HCT116 (cell line): ENCODE measurements at regions not wholly inside any gene's neighbourhood (a gene's known extent, or its start where the extent isn't known, plus 50 kb on each side); places are given as distances from the start of the nearest gene placed in this dataset.

Experiments
- ATAC-seq: fragments of 200-7000 bp; cut with Tn5 transposase; 2 replicates; pipeline ENCODE4 v1.9.1; 2020; ENCODE audit warnings: mild to moderate bottlenecking, moderate library complexity
- BruUV-seq: library from RNA; stranded (reverse); fragments of 400-500 nt; replicated peaks from 2 replicates; lab custom pipeline; 2021; lab: Mats Ljungman, UMichigan
- CTCF ChIA-PET: fragments of 300-600 bp; sonication (Branson Sonifier 250); formaldehyde crosslinking; loops from one replicate; lab custom pipeline; 2021; ENCODE audit warnings: antibody characterized with exemption; lab: Charles Lee
- POLR2A ChIA-PET: fragments of 300-600, 350-600 bp; sonication (Branson Sonifier 250); formaldehyde crosslinking; loops from one replicate; lab custom pipeline; 2021; ENCODE audit warnings: antibody characterized with exemption; lab: Charles Lee
- RAD21 ChIA-PET, 2 experiments: fragments of 300-600 bp; sonication (Branson Sonifier 250); formaldehyde crosslinking; loops; one replicate each; lab custom pipeline; 2023; ENCODE audit warnings: low total read pairs in 2 of 2; ENCODE audit not compliant: uncharacterized antibody in 2 of 2, unreplicated experiment in 2 of 2, low non-redundant PET in 1 of 2; lab: Charles Lee
- DNase-seq: peaks from one replicate; pipeline ENCODE4 v3.0.0-alpha.2; 2010; ENCODE audit warnings: low read depth, low spot score
- H2AFZ ChIP-seq: fragments of 200-600 bp; shearing (Covaris generic), sonication (generic); 2 replicates; pipeline ENCODE4 v1.6.1; 2017; ENCODE audit warnings: low read depth, mixed run types, mixed read lengths, antibody characterized with exemption, low read length; ENCODE audit not compliant: poor library complexity, severe bottlenecking
- H3K27ac ChIP-seq: 2 replicates; pipeline ENCODE4 v1.5.1; 2012; ENCODE audit warnings: low read depth, low read length
- H3K27me3 ChIP-seq: fragments of 200-600 bp; sonication (generic); 2 replicates; pipeline ENCODE4 v1.6.1; 2016; ENCODE audit warnings: mixed run types, low read length, mixed read lengths; ENCODE audit not compliant: insufficient read depth
- H3K36me3 ChIP-seq, 2 experiments: fragments of 200-500 bp in 1 of 2; fragments of 200-600 bp in 1 of 2; sonication (Bioruptor generic) in 1 of 2; sonication (generic) in 1 of 2; 2 replicates each; pipeline versions ENCODE4 v1.5.1 to v1.6.1; 2014 to 2016; ENCODE audit warnings: low read length in 2 of 2, inconsistent platforms in 1 of 2, mixed read lengths in 1 of 2, mixed run types in 1 of 2; ENCODE audit not compliant: insufficient read depth in 2 of 2, control insufficient read depth in 1 of 2
- H3K4me1 ChIP-seq, 2 experiments: fragments of 200-600 bp in 1 of 2; sonication (generic) in 1 of 2; 2 replicates each; pipeline versions ENCODE4 v1.5.1 to v1.6.1; 2012 to 2017; ENCODE audit warnings: low read length in 2 of 2, inconsistent platforms in 1 of 2, mild to moderate bottlenecking in 1 of 2, mixed read lengths in 1 of 2, mixed run types in 1 of 2, moderate library complexity in 1 of 2; ENCODE audit not compliant: insufficient read depth in 2 of 2, control insufficient read depth in 1 of 2
- H3K4me2 ChIP-seq: fragments of 200-600 bp; sonication (generic); 2 replicates; pipeline ENCODE4 v1.6.1; 2017; ENCODE audit warnings: mixed run types, low read length, mixed read lengths
- H3K4me3 ChIP-seq, 2 experiments: fragments of 200-600 bp in 1 of 2; sonication (generic) in 1 of 2; replicated peaks in 1 of 2; 2 replicates each; pipeline ENCODE4 v1.5.1; 2011 to 2016; ENCODE audit warnings: low read length in 2 of 2, control low read depth in 1 of 2, low read depth in 1 of 2, mild to moderate bottlenecking in 1 of 2, mixed read lengths in 1 of 2, mixed run types in 1 of 2
- H3K79me2 ChIP-seq: fragments of 200-600 bp; sonication (generic); 2 replicates; pipeline ENCODE4 v1.6.1; 2017; ENCODE audit warnings: mild to moderate bottlenecking, mixed run types, low read length, moderate library complexity, mixed read lengths; ENCODE audit not compliant: insufficient read depth
- H3K9ac ChIP-seq: fragments of 200-600 bp; sonication (generic); 2 replicates; pipeline ENCODE4 v1.6.1; 2016; ENCODE audit warnings: low read length, mixed read lengths
- H3K9me2 ChIP-seq: fragments of 200-600 bp; sonication (generic), shearing (Covaris generic); 2 replicates; pipeline ENCODE4 v1.6.1; 2017; ENCODE audit warnings: mixed run types, mild to moderate bottlenecking, moderate library complexity; ENCODE audit not compliant: insufficient read depth
- H3K9me3 ChIP-seq, 2 experiments: fragments of 200-500 bp in 1 of 2; fragments of 200-600 bp in 1 of 2; sonication (Bioruptor generic) in 1 of 2; sonication (generic) in 1 of 2; 2 replicates each; pipeline ENCODE4 v1.6.1; 2014 to 2017; ENCODE audit warnings: low read length in 2 of 2, mixed read lengths in 2 of 2, inconsistent platforms in 1 of 2, low read depth in 1 of 2, mild to moderate bottlenecking in 1 of 2, mixed run types in 1 of 2, moderate library complexity in 1 of 2; ENCODE audit not compliant: control insufficient read depth in 1 of 2, insufficient read depth in 1 of 2
- H4K20me1 ChIP-seq: fragments of 200-600 bp; sonication (generic), shearing (Covaris generic); 2 replicates; pipeline ENCODE4 v1.6.1; 2017; ENCODE audit warnings: mixed run types, mild to moderate bottlenecking, moderate library complexity; ENCODE audit not compliant: insufficient read depth
- CEBPB ChIP-seq: IDR thresholded peaks from 2 replicates; pipeline ENCODE4 v1.6.1; 2012; ENCODE audit warnings: low read depth
- EZH2 ChIP-seq: fragments of 200-600 bp; sonication (generic); IDR thresholded peaks from 2 replicates; pipeline ENCODE4 v1.6.1; 2017; ENCODE audit warnings: antibody characterized with exemption, mixed run types
- JUND ChIP-seq: IDR thresholded peaks from 2 replicates; pipeline ENCODE4 v1.6.1; 2012
- POLR2A ChIP-seq: IDR thresholded peaks from 2 replicates; pipeline ENCODE4 v1.7.0; 2011; ENCODE audit warnings: borderline replicate concordance; ENCODE audit not compliant: insufficient read depth, insufficient read length; ENCODE audit errors: extremely low read depth
- POLR2AphosphoS5 ChIP-seq: IDR thresholded peaks from 2 replicates; pipeline ENCODE4 v1.6.1; 2011; ENCODE audit warnings: mild to moderate bottlenecking, low read depth, low read length, moderate library complexity
- TCF7L2 ChIP-seq: IDR thresholded peaks from 2 replicates; pipeline ENCODE4 v1.7.0; 2011; ENCODE audit warnings: borderline replicate concordance, inconsistent platforms; ENCODE audit not compliant: insufficient read depth, insufficient read length; ENCODE audit errors: extremely low read depth
- YY1 ChIP-seq: IDR thresholded peaks from 2 replicates; pipeline ENCODE4 v1.6.1; 2011; ENCODE audit warnings: low read length, low read depth, moderate library complexity, mild to moderate bottlenecking; ENCODE audit not compliant: insufficient replicate concordance; ENCODE audit errors: extremely low read depth
- ZNF274 ChIP-seq: fragments of 200-500 bp; sonication (Bioruptor generic); IDR thresholded peaks from 2 replicates; pipeline ENCODE4 v1.6.1; 2014; ENCODE audit warnings: mild to moderate bottlenecking, low read depth, low read length, inconsistent platforms
- intact Hi-C: fragments of 100-400 bp; cut with micrococcal nuclease; formaldehyde crosslinking; loops from 2 replicates; pipeline ENCODE4 v1.10.0; 2022
- TF ChIP-seq, protein P1 (sequence below): IDR thresholded peaks from 2 replicates; pipeline ENCODE4 v1.6.1; 2012; ENCODE audit warnings: low read depth
- TF ChIP-seq, protein P2 (sequence below): IDR thresholded peaks from 2 replicates; pipeline ENCODE4 v1.6.1; 2012

DNA sequence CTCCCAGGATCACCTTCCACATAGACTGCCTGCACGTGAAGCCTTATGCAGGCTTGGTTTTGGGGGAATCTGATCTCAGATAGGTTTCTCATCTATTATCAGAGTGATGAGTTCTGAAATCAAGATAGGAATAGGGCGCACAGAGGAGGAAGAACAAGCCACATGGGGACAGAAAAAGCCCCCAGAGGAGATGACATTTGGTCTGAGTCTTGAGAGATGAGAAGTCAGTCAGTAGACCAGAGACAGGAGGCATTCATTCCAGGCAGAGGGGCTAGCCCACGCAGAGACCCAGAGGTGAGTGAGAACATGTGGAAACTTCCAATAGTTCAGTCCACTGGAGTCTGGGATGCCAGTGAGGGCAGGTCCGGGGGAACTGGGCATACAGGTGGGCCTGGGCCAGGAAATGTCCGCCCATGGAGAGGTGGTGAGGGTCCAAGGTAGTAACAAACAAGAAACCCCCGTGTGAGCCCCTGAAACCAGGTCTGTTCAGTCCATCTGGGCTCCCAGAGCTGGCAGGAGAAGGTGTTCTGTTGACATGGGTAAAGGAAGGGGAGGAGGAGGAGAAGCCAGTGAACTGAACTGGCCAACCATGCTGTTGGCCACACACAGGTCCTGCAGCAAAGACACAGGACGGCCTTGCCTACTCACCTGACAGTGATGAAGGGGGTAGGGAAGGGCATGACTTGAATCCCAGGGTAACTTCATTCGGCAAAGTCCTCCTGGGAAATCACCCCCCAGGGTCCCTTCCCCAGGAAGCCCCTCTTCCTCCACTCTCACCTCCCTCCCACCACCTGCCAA lies 69.3 kb upstream of the SMNDC1 start:
- H3K9ac ChIP-seq, result no peak overlapping the region
- H3K4me2 ChIP-seq, result no peak overlapping the region
- no TSS peak for BruUV-seq
- no peaks in the 10 kb centered on the region for H3K79me2 ChIP-seq
- CTCF ChIA-PET, result no interaction called here
- H4K20me1 ChIP-seq, result no peaks in the 10 kb centered on the region
- intact Hi-C loops, result no loop called here
- TF ChIP-seq, protein P1, sequence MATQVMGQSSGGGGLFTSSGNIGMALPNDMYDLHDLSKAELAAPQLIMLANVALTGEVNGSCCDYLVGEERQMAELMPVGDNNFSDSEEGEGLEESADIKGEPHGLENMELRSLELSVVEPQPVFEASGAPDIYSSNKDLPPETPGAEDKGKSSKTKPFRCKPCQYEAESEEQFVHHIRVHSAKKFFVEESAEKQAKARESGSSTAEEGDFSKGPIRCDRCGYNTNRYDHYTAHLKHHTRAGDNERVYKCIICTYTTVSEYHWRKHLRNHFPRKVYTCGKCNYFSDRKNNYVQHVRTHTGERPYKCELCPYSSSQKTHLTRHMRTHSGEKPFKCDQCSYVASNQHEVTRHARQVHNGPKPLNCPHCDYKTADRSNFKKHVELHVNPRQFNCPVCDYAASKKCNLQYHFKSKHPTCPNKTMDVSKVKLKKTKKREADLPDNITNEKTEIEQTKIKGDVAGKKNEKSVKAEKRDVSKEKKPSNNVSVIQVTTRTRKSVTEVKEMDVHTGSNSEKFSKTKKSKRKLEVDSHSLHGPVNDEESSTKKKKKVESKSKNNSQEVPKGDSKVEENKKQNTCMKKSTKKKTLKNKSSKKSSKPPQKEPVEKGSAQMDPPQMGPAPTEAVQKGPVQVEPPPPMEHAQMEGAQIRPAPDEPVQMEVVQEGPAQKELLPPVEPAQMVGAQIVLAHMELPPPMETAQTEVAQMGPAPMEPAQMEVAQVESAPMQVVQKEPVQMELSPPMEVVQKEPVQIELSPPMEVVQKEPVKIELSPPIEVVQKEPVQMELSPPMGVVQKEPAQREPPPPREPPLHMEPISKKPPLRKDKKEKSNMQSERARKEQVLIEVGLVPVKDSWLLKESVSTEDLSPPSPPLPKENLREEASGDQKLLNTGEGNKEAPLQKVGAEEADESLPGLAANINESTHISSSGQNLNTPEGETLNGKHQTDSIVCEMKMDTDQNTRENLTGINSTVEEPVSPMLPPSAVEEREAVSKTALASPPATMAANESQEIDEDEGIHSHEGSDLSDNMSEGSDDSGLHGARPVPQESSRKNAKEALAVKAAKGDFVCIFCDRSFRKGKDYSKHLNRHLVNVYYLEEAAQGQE, result no peak
- no peak for TF ChIP-seq ZNF274
- TF ChIP-seq YY1, result no peak
- no peak for TF ChIP-seq JUND
- TF ChIP-seq POLR2AphosphoS5, result no peak
- no peak for TF ChIP-seq POLR2A
- TF ChIP-seq CEBPB, result no peak
- TF ChIP-seq TCF7L2, result no peak
- TF ChIP-seq, protein P2, sequence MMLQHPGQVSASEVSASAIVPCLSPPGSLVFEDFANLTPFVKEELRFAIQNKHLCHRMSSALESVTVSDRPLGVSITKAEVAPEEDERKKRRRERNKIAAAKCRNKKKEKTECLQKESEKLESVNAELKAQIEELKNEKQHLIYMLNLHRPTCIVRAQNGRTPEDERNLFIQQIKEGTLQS, result no peak
- TF ChIP-seq EZH2, result no peak
- TF ChIP-seq, all 23 proteins: peak for 0
- no peak for DNase-seq
- Histone ChIP-seq H3K4me3 (no peak overlapping the region), H3K36me3 (no peaks in the 10 kb centered on the region), H3K9me3 (no peaks in the 10 kb centered on the region), H3K9me2 (no peaks in the 10 kb centered on the region), H3K4me1 (peaks cover 10 to 44% of the 10 kb centered on the region in 2 experiments), H2AFZ (no peak overlapping the region), H3K27ac (no peak overlapping the region), H3K27me3 (no peaks in the 10 kb centered on the region; the same call in 1 of the 2 replicates)
- RAD21 ChIA-PET, result no interaction called here
- POLR2A ChIA-PET, result no interaction called here
- no peak for ATAC-seq
